ENCODE measurements at regions not wholly inside any gene's neighbourhood (a gene's known extent, or its start where the extent isn't known, plus 50 kb on each side); places are given as distances from the start of the nearest gene placed in this dataset.

DNA sequence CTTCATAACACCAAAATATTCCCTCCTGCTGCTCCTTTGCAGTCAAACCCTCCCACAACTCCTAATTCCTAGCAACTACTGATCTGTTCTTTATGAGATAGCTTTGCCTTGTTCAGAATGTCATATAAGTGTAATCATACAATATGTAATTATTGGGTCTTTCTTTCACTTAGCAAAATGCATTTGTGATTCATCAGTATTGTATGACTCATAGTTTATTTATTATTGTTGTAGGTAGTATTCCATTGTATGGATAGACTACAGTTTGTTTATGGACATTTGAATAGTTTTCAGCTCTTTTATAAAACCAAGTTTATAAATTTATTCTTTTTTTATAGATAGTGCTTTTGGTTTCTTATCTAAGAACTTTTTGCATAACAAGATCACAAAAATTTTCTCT lies 468.2 kb upstream of the KIF2A start:
- DNase-seq (ENCODE audit: low spot score), result no peak
- H3K9me3 Mint-ChIP-seq (ENCODE audit: unreplicated experiment), result no peaks in the 10 kb centered on the region
- no peak for TF ChIP-seq CTCF (IDR thresholded peaks at IDR 0.05; ENCODE audit: unreplicated experiment)
- H3K36me3 Mint-ChIP-seq (ENCODE audit: low read depth, unreplicated experiment), result no peaks in the 10 kb centered on the region
- H3K4me1 Mint-ChIP-seq (ENCODE audit: unreplicated experiment), result peaks cover under 1% of the 10 kb centered on the region
- no peaks in the 10 kb centered on the region for H3K27me3 Mint-ChIP-seq (ENCODE audit: unreplicated experiment)
- no peak overlapping the region for H3K27ac Mint-ChIP-seq (ENCODE audit: unreplicated experiment)
- H3K4me3 Mint-ChIP-seq (ENCODE audit: unreplicated experiment), result no peak overlapping the region

GRCh38 chr5:61840361-61840760 lies 465.6 kb upstream of the KIF2A start:
- no peak overlapping the region for H3K27ac Mint-ChIP-seq (ENCODE audit: unreplicated experiment)
- H3K4me1 Mint-ChIP-seq (ENCODE audit: unreplicated experiment), result peaks cover 20% of the 10 kb centered on the region
- no peak for DNase-seq (ENCODE audit: low spot score)
- no peaks in the 10 kb centered on the region for H3K9me3 Mint-ChIP-seq (ENCODE audit: unreplicated experiment)
- H3K36me3 Mint-ChIP-seq (ENCODE audit: low read depth, unreplicated experiment), result no peaks in the 10 kb centered on the region
- no peaks in the 10 kb centered on the region for H3K27me3 Mint-ChIP-seq (ENCODE audit: unreplicated experiment)
- TF ChIP-seq CTCF (IDR thresholded peaks at IDR 0.05; ENCODE audit: unreplicated experiment), result no peak
- H3K4me3 Mint-ChIP-seq (ENCODE audit: unreplicated experiment), result no peak overlapping the region

DNA sequence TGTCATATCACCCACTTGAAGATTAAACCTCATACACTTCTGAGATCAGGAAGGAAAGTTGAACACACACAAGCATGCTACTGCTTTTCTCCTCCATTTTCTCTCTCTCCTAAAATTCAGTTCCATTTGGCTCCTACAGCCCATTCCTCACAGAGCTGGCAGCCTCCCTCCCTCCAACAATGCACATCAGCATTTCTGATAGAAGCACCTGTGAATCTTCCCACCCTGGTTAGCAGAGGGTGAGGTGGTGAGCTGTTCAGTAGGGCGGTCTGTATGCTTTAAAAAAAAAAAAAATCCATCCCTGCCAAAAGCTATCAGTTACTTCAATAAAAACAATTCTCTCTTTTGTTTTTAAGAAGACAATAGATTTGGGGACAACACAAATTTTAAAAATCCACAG lies 463.2 kb upstream of the KIF2A start:
- H3K4me3 Mint-ChIP-seq (ENCODE audit: unreplicated experiment), result no peak overlapping the region
- no peak for TF ChIP-seq CTCF (IDR thresholded peaks at IDR 0.05; ENCODE audit: unreplicated experiment)
- no peaks in the 10 kb centered on the region for H3K36me3 Mint-ChIP-seq (ENCODE audit: low read depth, unreplicated experiment)
- no peaks in the 10 kb centered on the region for H3K27me3 Mint-ChIP-seq (ENCODE audit: unreplicated experiment)
- no peak for DNase-seq (ENCODE audit: low spot score)
- H3K4me1 Mint-ChIP-seq (ENCODE audit: unreplicated experiment), result peaks cover 24% of the 10 kb centered on the region
- H3K9me3 Mint-ChIP-seq (ENCODE audit: unreplicated experiment), result no peaks in the 10 kb centered on the region
- H3K27ac Mint-ChIP-seq (ENCODE audit: unreplicated experiment), result no peak overlapping the region

- no peaks in the 10 kb centered on the region for H3K36me3 Mint-ChIP-seq (ENCODE audit: low read depth, unreplicated experiment)
- no peak overlapping the region for H3K27ac Mint-ChIP-seq (ENCODE audit: unreplicated experiment)
- H3K27me3 Mint-ChIP-seq (ENCODE audit: unreplicated experiment), result no peaks in the 10 kb centered on the region
- DNase-seq (ENCODE audit: low spot score), result no peak
- no peaks in the 10 kb centered on the region for H3K9me3 Mint-ChIP-seq (ENCODE audit: unreplicated experiment)
- peaks cover under 1% of the 10 kb centered on the region for H3K4me1 Mint-ChIP-seq (ENCODE audit: unreplicated experiment)
- no peak for TF ChIP-seq CTCF (IDR thresholded peaks at IDR 0.05; ENCODE audit: unreplicated experiment)
- H3K4me3 Mint-ChIP-seq (ENCODE audit: unreplicated experiment), result no peak overlapping the region
Measured at GRCh38 chr5:61850696-61851095, 455.3 kb upstream of the KIF2A start.

- DNase-seq (ENCODE audit: low spot score), result no peak
- TF ChIP-seq CTCF (IDR thresholded peaks at IDR 0.05; ENCODE audit: unreplicated experiment), result no peak
- H3K4me3 Mint-ChIP-seq (ENCODE audit: unreplicated experiment), result peak overlapping the region; percentile 43
- no peak overlapping the region for H3K27ac Mint-ChIP-seq (ENCODE audit: unreplicated experiment)
- no peaks in the 10 kb centered on the region for H3K9me3 Mint-ChIP-seq (ENCODE audit: unreplicated experiment)
- no peaks in the 10 kb centered on the region for H3K27me3 Mint-ChIP-seq (ENCODE audit: unreplicated experiment)
- no peaks in the 10 kb centered on the region for H3K36me3 Mint-ChIP-seq (ENCODE audit: low read depth, unreplicated experiment)
- no peaks in the 10 kb centered on the region for H3K4me1 Mint-ChIP-seq (ENCODE audit: unreplicated experiment)
Measured at GRCh38 chr5:61854531-61854930, 451.5 kb upstream of the KIF2A start.
